Uterus (tissue), 2 donors: ENCODE measurements at regions not wholly inside any gene's neighbourhood (a gene's known extent, or its start where the extent isn't known, plus 50 kb on each side); places are given as distances from the start of the nearest gene placed in this dataset.

Experiments
- POLR2A ChIP-seq, 2 donors: fragments of 450-650 bp; IDR thresholded peaks; one replicate each; pipeline ENCODE4 v1.6.1; 2016; ENCODE audit warnings: antibody characterized with exemption in 2 of 2, mild to moderate bottlenecking in 1 of 2, moderate library complexity in 1 of 2
- TF ChIP-seq, protein P1 (sequence below), 4 experiments: fragments of 200-600 bp in 2 of 4; fragments of 450-650 bp in 2 of 4; sonication (generic) in 2 of 4; IDR thresholded peaks; one replicate each; pipeline ENCODE4 v1.5.1; 2016 to 2019; ENCODE audit warnings: antibody characterized with exemption in 4 of 4, mild to moderate bottlenecking in 2 of 4, moderate library complexity in 1 of 4

DNA sequence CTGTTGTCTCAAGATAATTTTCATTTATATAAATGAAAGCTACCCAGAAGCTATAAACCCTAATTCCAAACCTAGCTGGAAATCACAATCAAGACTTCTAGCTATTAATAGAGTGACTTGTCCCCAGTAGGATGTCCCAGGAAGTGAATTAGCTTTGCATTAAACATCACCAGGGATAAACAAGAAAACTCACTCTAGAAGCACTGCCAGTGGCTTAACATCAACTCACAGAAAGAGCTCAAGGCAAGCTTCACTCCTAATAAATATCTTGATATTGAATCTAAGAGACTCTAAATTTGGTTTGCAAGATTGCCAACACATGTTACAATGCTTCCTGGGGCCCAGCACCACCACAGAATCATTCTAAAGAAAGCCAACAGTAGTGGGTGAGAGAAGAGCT, 468.7 kb upstream of the FAM241A start:
- TF ChIP-seq, protein P1, sequence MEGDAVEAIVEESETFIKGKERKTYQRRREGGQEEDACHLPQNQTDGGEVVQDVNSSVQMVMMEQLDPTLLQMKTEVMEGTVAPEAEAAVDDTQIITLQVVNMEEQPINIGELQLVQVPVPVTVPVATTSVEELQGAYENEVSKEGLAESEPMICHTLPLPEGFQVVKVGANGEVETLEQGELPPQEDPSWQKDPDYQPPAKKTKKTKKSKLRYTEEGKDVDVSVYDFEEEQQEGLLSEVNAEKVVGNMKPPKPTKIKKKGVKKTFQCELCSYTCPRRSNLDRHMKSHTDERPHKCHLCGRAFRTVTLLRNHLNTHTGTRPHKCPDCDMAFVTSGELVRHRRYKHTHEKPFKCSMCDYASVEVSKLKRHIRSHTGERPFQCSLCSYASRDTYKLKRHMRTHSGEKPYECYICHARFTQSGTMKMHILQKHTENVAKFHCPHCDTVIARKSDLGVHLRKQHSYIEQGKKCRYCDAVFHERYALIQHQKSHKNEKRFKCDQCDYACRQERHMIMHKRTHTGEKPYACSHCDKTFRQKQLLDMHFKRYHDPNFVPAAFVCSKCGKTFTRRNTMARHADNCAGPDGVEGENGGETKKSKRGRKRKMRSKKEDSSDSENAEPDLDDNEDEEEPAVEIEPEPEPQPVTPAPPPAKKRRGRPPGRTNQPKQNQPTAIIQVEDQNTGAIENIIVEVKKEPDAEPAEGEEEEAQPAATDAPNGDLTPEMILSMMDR (IDR thresholded peaks at IDR 0.05): no peak
- TF ChIP-seq POLR2A (IDR thresholded peaks at IDR 0.05): no peak
